Suppressor macrophage (primary cell): ENCODE measurements at regions not wholly inside any gene's neighbourhood (a gene's known extent, or its start where the extent isn't known, plus 50 kb on each side); places are given as distances from the start of the nearest gene placed in this dataset.

Source experiments
- DNase-seq, 4 experiments: peaks; one replicate each; pipeline ENCODE4 v3.0.0-alpha.2; 2020 to 2022

DNA sequence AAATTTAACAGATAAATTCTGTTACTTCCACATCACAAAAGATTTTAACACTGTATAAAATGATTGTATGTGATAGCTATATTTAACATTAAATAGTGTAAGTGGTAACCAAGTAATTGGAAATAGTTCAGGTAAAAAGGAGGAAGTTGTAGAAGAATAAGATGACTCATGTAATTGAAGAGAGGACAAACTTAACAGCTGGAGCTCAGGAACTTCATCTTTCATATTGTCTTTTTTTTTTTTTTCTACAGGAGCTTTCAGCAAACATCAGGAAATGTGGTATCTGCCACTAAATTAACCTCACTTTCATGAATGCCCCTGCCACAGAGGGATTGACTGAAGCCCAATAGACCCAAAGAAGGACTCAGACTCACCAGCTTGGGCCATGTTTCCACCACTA lies 188.4 kb upstream of the VEGFC start:
- DNase-seq, result peak in 1 of 4 experiments; percentile 3

DNA sequence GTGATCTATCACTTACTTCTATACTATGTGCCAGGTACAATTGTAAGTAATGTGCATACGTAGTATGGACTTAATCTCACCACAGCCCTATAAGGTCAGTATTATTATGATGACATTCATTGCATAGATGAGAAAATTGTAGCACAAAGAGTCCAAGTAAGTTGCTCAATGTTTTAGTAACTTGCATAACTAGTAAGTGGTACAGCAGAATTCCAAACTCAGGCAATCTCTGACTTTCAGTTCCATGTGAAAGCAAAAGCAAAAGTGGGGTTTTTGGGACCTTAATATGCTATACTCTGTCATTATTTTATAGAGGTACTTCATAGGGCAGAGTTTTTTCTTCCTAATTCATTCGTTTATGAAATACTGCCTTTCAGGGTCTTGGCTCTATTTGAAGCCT lies 188.8 kb upstream of the VEGFC start:
- DNase-seq, result peak; percentile 23 to 76 (median 48)

DNA sequence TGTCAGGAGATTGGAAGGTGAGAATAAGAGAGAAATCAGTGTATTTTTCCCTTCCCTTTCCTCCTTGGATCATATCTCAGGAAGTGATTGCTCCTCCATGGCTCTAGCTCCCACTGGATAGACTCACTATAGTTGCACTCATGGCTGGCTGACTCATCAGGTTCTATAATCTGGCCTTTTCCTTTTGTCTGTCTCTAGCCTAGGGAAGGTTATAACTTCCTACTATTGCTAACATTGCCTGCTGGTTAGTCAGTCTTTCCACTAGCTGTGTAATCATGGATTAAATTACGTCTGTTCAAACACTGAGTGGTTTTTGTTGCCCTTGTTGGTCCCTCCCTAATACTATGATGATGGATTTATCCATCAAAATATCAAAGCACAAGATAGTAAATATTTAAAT lies 195.5 kb upstream of the VEGFC start:
- peak; percentile 2 to 39 (median 12) for DNase-seq

DNA sequence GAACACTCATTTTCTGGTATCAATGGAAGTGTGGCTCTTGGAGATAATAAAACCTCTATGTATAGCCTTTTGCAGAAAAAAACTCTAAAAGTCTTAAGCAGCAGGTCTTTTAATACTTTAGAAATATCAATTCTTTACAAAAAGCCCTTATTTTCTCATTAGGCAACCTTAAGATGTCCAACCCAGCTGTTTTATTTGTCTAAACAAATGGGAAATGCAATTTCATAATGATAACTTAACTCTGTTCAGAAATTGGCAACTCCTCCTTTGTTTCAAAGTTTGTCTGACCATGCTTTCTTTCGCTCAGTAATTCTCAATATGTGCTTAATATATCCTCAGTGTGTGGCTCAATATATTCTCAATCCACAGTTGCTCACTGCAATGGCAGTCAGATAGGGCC lies 196.5 kb upstream of the VEGFC start:
- no peak for DNase-seq

DNA sequence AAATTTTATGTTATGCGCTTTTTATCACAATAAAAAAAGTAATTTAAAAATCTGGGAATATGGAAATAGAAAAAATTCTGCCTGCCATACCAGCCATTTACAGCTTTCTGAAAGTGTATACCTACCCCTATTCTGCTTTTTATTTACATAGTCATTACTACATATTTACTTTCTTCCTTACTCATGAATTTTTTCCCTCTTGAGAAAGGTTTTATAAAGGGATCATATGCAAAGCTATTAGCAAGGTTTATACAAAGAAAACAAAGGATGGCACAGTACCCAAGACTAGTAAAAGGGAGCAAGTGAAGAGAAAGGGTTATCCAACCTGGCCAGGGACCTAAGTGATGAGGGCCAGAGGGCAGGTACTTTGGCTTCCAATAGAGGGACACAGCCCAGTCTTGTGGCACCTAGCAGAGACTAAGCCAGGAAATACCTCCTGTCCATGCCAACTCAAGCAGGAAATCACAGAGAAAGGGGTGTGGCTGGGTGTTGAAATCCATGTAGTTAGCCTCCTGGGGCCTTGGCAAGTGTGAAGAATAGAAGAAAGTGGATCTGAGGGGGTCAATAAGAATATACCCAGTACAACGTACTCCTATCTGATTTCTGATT lies 207.3 kb upstream of the VEGFC start:
- DNase-seq, result no peak

DNA sequence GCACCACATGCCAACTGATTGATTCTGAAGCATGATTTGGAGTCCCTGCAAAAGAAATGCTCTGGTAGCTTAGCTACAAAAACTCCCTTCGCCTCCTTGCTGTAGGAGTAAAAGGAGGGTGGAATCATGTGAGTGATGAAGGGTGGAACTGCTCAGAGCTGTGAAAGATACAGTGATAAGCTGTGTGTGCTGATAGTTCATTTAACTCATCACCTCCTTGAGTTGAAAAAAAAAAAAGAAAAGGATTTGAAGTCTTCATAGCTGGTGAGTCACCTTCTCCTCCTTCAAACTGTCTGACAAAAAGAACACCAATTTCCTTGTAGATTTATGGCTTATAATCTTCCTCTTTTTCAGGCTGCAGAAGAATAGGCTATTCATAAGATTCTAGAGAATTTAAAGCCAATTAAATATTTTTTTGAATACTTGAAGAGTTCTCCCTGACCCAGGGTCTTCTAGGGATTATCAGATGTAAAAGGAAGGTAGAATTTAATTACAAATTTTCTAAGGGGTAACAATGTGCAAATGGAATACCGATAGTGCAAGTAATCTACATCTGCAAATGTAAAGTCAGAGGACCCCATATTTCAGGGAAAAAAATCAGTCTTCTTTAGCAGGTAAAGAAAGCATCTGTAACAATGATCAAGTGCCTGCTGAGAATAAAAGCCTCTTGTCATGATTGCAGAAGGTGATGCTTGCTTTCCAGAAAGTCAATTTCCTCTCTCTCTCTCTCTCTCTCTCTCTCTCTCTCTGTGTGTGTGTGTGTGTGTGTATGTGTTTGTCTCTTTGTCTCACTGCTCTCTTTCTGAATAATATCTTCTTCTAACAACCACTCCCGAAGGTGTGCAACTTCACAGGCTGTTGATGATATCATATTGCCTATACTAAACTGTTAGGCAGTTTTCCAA lies 208.8 kb upstream of the VEGFC start:
- no peak for DNase-seq

DNA sequence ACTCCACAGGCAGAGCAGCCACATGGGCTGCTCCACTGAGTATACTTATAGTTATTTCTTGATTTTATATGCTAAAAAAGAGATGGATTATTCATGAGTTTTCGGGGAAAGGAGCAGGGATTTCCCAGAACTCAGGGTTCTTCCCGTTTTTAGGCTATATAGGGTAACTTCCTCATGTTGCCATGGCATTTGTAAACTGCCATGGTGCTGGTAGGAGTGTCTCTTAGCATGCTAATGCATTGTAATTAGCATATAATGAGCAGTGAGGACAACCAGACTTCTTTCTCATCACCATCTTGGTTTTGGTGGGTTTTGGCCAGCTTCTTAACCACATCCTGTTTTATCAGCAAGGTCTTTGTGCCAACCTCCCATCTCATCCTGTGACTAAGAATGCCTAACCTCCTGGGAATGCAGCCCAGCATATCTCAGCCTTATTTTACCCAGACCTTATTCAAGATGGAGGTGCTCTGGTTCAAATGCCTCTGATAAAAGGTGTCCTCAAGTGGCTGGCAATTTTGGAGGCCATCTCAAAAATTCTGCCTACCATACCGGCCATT lies 213.0 kb upstream of the VEGFC start:
- DNase-seq, result peak; percentile 6 to 32 (median 18)

DNA sequence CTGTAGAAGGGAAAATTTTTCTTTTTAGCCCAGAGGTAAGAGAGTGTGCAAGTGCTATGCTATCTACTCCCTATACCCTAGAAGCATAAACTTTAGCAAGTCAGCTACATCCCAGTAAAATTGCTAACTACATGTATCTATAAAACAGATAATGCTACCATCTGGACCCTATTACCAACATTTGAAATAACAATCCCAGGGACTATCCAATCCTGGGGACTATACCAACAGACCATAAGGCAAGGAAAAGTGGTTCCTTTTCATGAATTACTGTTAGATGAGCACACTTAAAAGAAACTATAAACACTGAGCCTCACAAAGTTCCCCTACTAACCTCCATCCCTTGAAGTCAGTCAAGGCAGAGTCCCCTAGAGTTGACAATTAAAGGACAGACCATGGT lies 213.6 kb upstream of the VEGFC start:
- no peak for DNase-seq

DNA sequence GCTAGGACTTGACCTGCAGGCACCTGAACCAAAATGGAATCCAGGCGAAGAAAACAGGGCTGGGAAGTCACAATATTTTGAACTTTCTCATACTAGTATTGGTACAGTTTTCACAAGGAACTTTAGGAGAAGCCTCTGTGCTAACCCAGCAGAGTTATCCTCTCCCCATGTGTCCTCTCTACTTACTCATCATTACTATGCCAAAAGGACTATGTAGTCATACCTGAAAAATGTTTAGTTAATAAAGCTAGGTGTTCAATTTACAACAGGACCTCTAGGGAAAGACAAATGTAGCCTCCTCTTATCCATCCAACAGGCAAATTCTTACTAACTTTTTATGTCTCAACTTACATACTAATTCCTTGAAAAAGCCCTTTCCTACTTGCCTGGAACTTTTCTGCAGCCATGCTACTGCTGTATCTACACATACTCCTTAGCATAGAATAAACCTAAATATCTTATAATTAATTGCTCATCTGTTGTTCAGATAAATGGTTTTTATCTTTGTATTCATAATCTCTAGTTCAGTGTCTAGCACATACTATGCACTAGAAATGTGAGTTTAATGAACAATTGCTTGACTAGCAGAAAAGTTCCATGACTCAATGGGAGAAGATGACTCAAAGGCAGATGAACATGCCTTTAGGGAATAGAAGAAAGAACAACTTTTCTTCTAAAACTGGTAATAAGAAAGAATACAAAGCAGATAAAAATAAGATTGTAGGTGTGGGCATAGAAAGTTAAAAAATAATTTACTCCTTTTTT lies 215.5 kb upstream of the VEGFC start:
- no peak for DNase-seq

DNA sequence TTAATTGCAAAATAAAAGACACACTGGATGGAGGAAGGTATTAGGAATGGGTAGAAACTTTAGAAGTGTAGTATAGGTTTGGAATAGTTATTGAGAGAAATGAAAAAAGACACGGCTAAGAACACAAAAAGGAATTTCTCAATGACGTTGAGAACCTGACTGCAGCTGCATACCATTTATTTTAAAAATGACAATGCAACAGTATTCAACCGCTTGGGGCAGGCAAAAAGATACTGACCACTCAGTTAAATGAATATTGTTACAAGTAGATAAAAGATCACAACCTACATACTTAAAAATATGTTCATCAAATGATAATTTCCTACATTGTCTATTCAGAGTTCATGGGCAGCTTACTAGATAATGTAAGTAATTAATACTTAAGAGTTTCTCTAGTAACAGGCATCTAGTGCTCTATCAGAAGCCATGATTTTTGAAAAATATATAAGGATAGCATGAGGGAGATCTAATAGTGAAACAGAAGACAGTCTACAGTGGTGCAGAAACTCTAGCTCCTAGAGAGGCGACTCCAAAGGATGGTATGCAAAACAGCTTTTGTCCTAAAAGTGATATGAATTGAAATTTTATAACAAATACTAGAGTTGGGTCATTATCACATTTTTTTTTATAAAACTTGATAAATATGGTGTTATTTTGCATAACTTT lies 216.2 kb upstream of the VEGFC start:
- no peak for DNase-seq

DNA sequence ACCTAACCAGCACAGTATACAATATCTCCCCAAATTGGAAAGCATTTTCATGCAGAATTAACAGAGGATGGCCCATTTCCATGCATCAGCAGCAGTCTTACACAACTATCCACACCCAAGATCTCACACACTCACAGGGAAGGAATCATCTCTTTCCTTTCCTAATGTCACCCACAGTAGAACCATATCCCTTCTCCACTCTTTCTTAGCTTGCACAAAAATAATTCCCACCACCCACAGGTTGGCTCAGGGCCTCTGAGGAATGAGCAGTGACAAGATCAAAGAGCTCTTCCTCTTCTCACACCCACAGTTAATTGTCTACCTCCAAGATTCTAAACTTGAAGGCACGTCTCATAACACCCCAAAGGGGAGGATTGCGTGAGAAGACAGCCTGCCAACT lies 217.7 kb upstream of the VEGFC start:
- no peak for DNase-seq

DNA sequence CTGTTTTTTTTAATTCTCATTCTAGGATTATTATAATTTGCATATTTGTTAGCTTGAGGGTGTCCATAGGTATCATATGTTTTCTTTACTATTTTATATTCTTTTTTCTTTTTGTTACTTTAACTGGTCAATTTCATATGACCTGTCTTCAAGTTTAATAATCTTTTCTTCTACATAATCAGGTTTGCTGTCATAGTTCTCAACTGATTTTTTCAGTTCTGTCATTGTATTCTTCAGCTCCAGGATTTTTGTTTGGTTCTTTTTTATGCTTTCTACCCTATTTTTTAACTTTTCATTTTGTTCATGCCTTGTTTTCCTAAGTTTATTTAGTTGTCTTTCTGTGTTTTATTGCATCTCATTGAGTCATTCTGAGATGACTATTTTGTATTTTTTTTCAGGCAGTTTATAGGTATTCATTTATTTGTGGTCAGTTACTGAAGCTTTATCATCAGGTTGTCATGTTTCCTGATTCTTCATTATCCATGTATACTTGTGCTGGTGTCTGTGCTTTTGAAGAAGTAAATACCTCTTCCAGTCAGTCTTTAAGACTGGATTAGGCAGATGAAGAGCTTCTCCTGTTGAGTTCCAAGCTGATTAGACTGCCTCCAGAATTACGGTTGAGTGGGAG lies 220.3 kb upstream of the VEGFC start:
- DNase-seq, result no peak

DNA sequence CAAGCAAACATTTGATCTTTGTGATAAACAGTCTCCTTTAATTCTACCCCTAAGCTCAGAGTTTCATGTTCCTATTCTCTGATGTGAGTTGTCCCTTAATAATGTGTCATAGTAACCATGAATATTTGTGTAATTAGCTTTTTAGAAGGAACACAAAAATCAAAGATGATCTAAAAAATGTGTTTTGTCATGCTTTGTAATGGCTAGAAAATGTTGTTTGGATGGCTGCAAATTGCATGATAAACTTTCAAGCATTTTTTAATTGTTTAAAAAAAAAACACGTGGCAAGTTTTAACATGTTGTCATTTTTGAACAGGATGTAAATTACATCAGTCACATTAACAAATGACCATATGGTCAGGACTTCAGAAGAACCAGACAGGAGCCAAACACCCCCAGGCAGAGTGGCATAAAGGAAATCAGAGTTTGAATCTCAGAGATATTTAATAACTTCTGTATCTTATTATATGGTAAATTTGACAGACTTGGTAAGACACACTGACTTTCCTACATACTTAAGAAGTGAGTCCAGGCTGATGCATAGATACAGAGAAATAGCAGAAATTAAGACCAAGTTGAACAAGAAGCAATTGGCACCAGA lies 223.9 kb upstream of the VEGFC start:
- no peak for DNase-seq

DNA sequence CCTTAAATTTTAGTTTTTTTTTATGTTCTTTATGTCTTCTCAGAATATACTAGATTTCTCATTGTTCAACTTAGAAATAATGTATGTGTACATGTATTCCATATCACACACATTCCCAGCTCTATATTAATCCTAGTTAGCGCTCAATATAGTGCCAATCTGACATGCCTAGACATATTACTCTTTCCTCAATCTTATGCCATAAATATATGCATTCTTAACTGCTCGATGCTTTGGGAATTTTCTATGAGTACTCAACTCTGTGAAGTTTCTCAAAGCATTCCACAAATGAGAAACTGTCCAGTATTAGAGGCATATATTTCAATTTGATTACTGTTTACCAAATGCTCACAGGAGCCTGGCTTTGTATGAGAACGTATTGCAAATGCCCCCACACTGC lies 231.2 kb upstream of the VEGFC start:
- DNase-seq, result no peak

DNA sequence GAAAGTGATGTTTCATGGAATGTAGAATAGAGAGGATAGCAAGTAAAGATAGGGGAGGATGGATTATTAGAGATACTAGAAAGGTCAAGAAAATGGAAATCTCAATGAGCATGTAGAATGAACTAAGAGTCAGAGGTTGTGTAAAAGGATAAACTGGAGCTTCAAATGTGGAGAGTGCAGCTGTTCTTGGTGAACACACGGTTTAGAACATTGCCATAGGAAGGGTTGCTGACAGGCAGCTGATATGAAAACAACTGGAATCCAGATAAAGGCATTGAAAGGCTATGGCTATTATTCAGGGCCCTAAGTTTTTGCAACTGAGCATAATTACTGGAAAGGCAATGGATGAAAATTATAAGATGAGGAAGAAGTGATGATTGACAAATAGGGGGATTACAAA lies 239.6 kb upstream of the VEGFC start:
- no peak for DNase-seq

DNA sequence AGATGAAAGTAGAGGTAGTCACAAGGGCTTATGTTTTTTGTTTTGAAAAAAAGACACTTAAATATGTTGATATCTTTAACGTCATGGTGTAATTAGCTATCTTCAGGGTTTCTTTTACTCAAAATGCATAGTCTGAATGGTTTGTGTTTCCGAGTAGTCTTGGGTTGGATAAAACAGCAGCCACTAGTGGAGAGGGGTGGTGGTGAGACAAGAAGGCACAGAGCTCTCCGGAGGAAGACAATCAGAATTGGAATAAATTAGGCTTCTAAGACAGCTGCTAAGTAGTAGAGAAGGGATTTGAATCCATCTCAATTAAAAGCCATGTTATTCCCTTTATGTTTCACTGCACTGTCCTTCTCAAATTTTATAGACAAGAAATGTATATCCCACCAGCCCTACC lies 240.4 kb upstream of the VEGFC start:
- no peak for DNase-seq

DNA sequence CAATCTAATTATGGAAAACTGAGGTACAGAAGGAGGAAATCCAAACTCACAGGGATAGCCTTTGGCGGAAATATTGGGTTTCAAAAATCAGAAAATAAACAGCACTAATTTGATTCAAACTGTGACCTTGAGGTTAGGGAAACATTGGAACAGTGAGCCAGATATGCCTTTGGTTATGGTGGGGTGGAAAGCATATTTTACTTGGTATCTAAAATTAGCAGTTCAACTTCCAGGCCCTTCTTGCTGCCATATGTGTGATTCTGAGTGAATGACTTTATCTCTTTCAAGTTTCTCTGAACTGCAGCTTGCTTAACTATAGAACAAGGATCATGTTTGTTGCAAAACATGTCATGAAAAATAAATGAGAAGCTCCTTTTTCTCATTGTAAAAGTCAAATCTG lies 240.9 kb upstream of the VEGFC start:
- DNase-seq, result no peak

DNA sequence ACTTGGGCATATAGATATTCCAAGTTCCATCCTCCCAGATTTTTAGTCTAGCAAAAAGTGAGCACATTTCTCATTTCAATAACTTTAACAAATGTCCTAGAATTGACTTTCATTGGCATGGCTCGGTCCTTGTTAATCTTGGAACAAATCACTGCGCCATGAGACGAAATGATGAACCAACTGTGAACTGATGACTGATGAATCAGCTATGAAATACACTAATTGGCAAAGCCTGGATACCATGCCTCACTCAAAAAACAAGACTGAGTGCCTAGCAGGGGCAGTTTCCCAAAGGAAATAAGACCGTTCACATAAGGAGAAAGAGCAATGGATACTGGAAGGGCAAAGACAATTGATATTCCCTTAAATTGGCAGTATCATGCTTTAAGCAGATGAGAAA lies 248.6 kb upstream of the VEGFC start:
- no peak for DNase-seq

DNA sequence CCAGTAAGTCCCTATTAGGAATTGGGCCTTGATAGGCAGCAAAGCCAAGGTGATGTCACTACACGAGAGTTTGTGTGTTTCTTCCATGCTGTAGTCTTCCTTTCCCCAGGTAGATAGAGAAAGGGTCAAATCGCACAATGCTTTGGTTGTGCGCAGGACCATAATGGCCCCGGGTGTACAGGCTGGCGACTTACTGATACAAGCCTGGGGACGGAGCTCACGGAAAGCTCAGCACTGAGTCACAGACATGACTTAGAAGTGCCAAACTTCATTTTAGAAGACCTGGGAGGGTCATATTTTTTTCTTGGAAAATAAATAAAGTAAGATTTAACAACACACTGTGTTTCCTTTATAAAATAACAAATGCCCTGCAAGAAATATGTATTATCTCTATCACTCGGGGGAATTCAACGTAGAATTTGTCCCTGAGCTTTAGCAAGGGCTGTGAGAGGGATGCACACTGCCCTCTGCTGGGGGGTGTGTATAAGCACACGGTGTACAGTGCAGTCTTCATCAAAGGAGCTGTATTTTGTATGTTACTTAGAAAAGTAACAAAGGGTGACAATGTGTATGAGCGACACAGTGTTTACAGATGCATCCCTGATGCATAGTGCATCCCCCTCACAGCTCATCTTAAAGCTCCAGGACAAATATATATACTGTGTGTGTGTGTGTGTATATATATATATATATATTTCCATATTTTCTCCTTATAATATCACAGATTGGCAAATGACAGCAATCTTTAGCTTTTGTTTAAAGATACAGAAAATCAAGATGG lies 254.5 kb upstream of the VEGFC start:
- DNase-seq, result peak; percentile 63 to 83 (median 72)

DNA sequence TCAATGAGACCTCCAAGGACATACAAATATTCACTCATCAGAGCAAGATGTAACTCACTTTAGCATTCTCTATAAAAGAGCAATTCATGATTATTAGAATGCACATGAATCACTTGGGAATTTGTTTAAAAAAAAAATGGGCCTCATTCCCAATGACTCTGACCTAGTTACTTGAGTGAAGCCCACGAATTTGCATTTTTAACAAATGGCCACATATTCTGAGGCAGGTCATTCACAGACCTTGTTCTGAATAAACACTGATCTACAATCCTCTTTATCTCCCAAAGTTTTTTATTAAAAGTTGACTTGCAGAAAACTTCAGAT lies 255.1 kb upstream of the VEGFC start:
- no peak for DNase-seq

DNA sequence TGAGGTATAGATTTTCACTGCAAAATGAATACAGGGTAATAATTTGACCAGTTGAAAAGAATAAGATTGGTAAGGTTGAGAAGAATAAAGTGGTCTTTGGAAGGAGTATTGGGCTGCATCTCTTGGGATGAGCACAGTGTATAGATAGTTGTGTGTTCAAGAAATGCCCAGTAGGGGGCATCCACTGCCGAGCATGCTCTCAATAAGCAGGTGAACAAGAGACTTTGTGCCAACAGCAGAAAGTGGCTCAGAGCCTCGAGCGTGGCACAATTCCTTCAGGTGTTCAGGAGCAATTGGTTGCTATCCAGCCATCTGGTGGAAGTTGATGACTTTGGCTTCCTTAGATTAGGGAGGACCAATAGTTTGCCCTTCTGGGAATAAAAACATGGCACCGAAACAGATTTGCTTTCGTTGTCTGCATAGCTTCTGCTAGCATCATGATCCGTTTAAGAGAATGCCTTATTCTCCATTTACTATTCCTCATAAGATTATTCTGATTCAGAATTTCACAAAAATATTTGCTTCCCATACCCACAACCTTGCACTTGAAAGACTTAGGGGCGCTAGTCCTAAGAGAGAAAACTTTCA lies 258.1 kb upstream of the NEIL3 start:
- DNase-seq, result peak; percentile 47 to 72 (median 58)
